ENCODE measurements at regions not wholly inside any gene's neighbourhood (a gene's known extent, or its start where the extent isn't known, plus 50 kb on each side); places are given as distances from the start of the nearest gene placed in this dataset.

GRCh38 chr13:111530137-111530870 lies 209.9 kb downstream of the TEX29 start:
- ATAC-seq (ENCODE audit: insufficient read depth, low FRiP score) (no peak), DNase-seq (no peak)
- Histone ChIP-seq H3K9me3 (ENCODE audit: control insufficient read depth in 4 of 4, insufficient read depth in 3 of 4, low read length in 3 of 4) (peaks cover 0 to 5% (median 0%) of the 10 kb centered on the region in 4 donors), H3K4me1 (ENCODE audit: control insufficient read depth in 5 of 5, insufficient read depth in 5 of 5, low read length in 5 of 5) (peaks cover 0 to 4% (median 0%) of the 10 kb centered on the region in 5 donors), H3K9ac (ENCODE audit: insufficient read depth in 1 of 2, low read length in 2 of 2) (no peak overlapping the region), H3K27ac (ENCODE audit: low read depth in 1 of 2, low read length in 1 of 2) (no peak overlapping the region), H3K27me3 (ENCODE audit: control insufficient read depth in 3 of 3, insufficient read depth in 3 of 3, low read length in 2 of 3) (peaks cover 0 to 67% (median 45%) of the 10 kb centered on the region in 3 donors), H3K4me3 (no peak overlapping the region), H3K36me3 (ENCODE audit: control insufficient read depth in 4 of 4, insufficient read depth in 4 of 4, low read length in 4 of 4) (no peaks in the 10 kb centered on the region)
- no peak for TF ChIP-seq CTCF (IDR thresholded peaks at IDR 0.05; ENCODE audit: control extremely low read depth, extremely low read depth)
- WGBS, 2 donors, result 87 to 91% methylated on average over 17 of the region's 17 CpGs

- Histone ChIP-seq H3K36me3 (ENCODE audit: control insufficient read depth in 4 of 4, insufficient read depth in 4 of 4, low read length in 4 of 4) (no peaks in the 10 kb centered on the region), H3K9me3 (ENCODE audit: control insufficient read depth in 4 of 4, insufficient read depth in 3 of 4, low read length in 3 of 4) (peaks cover 0 to 5% (median 0%) of the 10 kb centered on the region in 4 donors), H3K27me3 (ENCODE audit: control insufficient read depth in 3 of 3, insufficient read depth in 3 of 3, low read length in 2 of 3) (peaks cover 3 to 79% (median 54%) of the 10 kb centered on the region in 3 donors), H3K27ac (ENCODE audit: low read depth in 1 of 2, low read length in 1 of 2) (no peak overlapping the region), H3K9ac (ENCODE audit: insufficient read depth in 1 of 2, low read length in 2 of 2) (no peak overlapping the region), H3K4me3 (no peak overlapping the region), H3K4me1 (ENCODE audit: control insufficient read depth in 5 of 5, insufficient read depth in 5 of 5, low read length in 5 of 5) (peaks cover 0 to 4% (median 0%) of the 10 kb centered on the region in 5 donors)
- 35 to 41% methylated on average over 7 of the region's 7 CpGs for WGBS, 2 donors
- ATAC-seq (ENCODE audit: insufficient read depth, low FRiP score) (no peak), DNase-seq (peak; percentile 30 to 69 (median 60))
- no peak for TF ChIP-seq CTCF (IDR thresholded peaks at IDR 0.05; ENCODE audit: control extremely low read depth, extremely low read depth)
These were observed 211.1 kb downstream of the TEX29 start for GRCh38 chr13:111531505-111531904.

GRCh38 chr13:111532111-111532510 lies 211.7 kb downstream of the TEX29 start:
- peaks cover 0 to 4% (median 0%) of the 10 kb centered on the region in 5 donors for H3K4me1 ChIP-seq (ENCODE audit: control insufficient read depth in 5 of 5, insufficient read depth in 5 of 5, low read length in 5 of 5)
- DNase-seq, result no peak
- TF ChIP-seq CTCF (IDR thresholded peaks at IDR 0.05; ENCODE audit: control extremely low read depth, extremely low read depth), result no peak
- peaks cover 0 to 5% (median 0%) of the 10 kb centered on the region in 4 donors for H3K9me3 ChIP-seq (ENCODE audit: control insufficient read depth in 4 of 4, insufficient read depth in 3 of 4, low read length in 3 of 4)
- H3K4me3 ChIP-seq, result no peak overlapping the region
- H3K9ac ChIP-seq (ENCODE audit: insufficient read depth in 1 of 2, low read length in 2 of 2), result no peak overlapping the region
- ATAC-seq (ENCODE audit: insufficient read depth, low FRiP score), result no peak
- H3K27me3 ChIP-seq (ENCODE audit: control insufficient read depth in 3 of 3, insufficient read depth in 3 of 3, low read length in 2 of 3), result peaks cover 5 to 82% (median 57%) of the 10 kb centered on the region in 3 donors
- H3K36me3 ChIP-seq (ENCODE audit: control insufficient read depth in 4 of 4, insufficient read depth in 4 of 4, low read length in 4 of 4), result no peaks in the 10 kb centered on the region
- no peak overlapping the region for H3K27ac ChIP-seq (ENCODE audit: low read depth in 1 of 2, low read length in 1 of 2)
- 64 to 67% methylated on average over 9 of the region's 9 CpGs for WGBS, 2 donors
